Heart right ventricle (tissue), 16 donors: ENCODE measurements at regions not wholly inside any gene's neighbourhood (a gene's known extent, or its start where the extent isn't known, plus 50 kb on each side); places are given as distances from the start of the nearest gene placed in this dataset.
A peak's percentile ranks its signal among the peaks of the same experiment; 100 is the strongest.

ENCODE experiments used
- ATAC-seq, 8 donors: fragments of 200-7000 bp; cut with Tn5 transposase; one replicate each; pipeline ENCODE4 v1.9.1; 2020; ENCODE audit warnings: mild to moderate bottlenecking in 8 of 8, moderate library complexity in 8 of 8, moderate number of reproducible peaks in 1 of 8
- DNase-seq, 2 donors: peaks; one replicate each; pipeline ENCODE4 v3.0.0-alpha.2; 2020
- H3K27ac ChIP-seq, 10 donors: fragments of 200-600 bp; sonication (generic) in 2 of 10; one replicate each; pipeline versions ENCODE4 v1.5.0 to v1.8.0; 2020 to 2022; ENCODE audit warnings: mild to moderate bottlenecking in 3 of 10
- H3K27me3 ChIP-seq, 7 donors: fragments of 200-600 bp; one replicate each; pipeline ENCODE4 v1.8.0; 2021 to 2022; ENCODE audit warnings: mild to moderate bottlenecking in 2 of 7
- H3K36me3 ChIP-seq, 9 donors: fragments of 200-600 bp; sonication (generic) in 1 of 9; one replicate each; pipeline versions ENCODE4 v1.5.0 to v1.8.0; 2020 to 2022; ENCODE audit warnings: mild to moderate bottlenecking in 2 of 9
- H3K4me1 ChIP-seq, 9 donors: fragments of 200-600 bp; sonication (generic) in 1 of 9; one replicate each; pipeline versions ENCODE4 v1.5.0 to v1.8.0; 2020 to 2022; ENCODE audit warnings: mild to moderate bottlenecking in 4 of 9
- H3K4me3 ChIP-seq, 10 donors: fragments of 200-600 bp; sonication (generic) in 2 of 10; one replicate each; pipeline versions ENCODE4 v1.5.0 to v1.8.0; 2020 to 2022; ENCODE audit warnings: mild to moderate bottlenecking in 7 of 10, moderate library complexity in 2 of 10
- H3K9me3 ChIP-seq, 11 donors: fragments of 200-600 bp in 10 of 11; sonication (generic) in 2 of 11; one replicate each; pipeline versions ENCODE4 v1.5.0 to v1.8.0; 2013 to 2022; ENCODE audit warnings: mild to moderate bottlenecking in 2 of 11, control low read depth in 1 of 11, moderate library complexity in 1 of 11
- CTCF ChIP-seq, 9 donors: fragments of 200-600 bp; sonication (generic) in 2 of 9; IDR thresholded peaks; one replicate each; pipeline versions ENCODE4 v1.5.0 to v1.8.0; 2021 to 2022; ENCODE audit warnings: antibody characterized with exemption in 9 of 9, mild to moderate bottlenecking in 5 of 9, moderate library complexity in 1 of 9
- WGBS, 2 donors: extraction: QIAGEN DNeasy Blood & Tissue Kit; methylation state at CpG; one replicate each; pipeline ENCODE4 v1.1.7; 2013; ENCODE audit warnings: inconsistent platforms in 1 of 2; 5-methylcytosine and 5-hydroxymethylcytosine counted together
- intact Hi-C, 10 donors: fragments of 100-400 bp; cut with DNase I; formaldehyde crosslinking; loops; one replicate each; pipeline versions ENCODE4 v1.11.1 to v1.14.2; 2022
- donor health status: Arrhythmogenic right ventricular cardiomyopathy.
- donor health status: ischemic (EF 13 %, LVEDD 7.1; RV severe dilation, severe dysfunction).
- donor health status: healthy with polysubstance abuse.
- donor health status: DM: no; HTN: yes; CAD: no.
- donor health status: DM: no; HTN: no; CAD: no.
- donor health status: ischemic (EF 25% LVEDD 6.9; RV normal size, moderate dysfunction).
- donor health status: ischemic (EF 25% LVEDD 5.7; RV mildly dilated, moderate dysfunction).
- donor health status: healthy.
- donor health status: DM: yes; HTN: yes; CAD: no.
- donor health status: Ischemic cardiomyopathy.
- donor health status: ischemic (EF 35%, LVEDD 5.7; RV mildly dilated, moderate dysfunction).
- donor health status: nonischemic (EF 11% LVEDD 7.7; RV severe dilation, severe dysfunction).
- donor health status: DM: yes; HTN: yes; CAD: no.
- donor health status: PGD.
- donor health status: ischemic (EF 29% LVEDD 5.4; RV normal size, mild dysfunction).
- donor health status: nonischemic (EF 23%, LVEDD 6.1; RV moderate dilation, normal function).

- no peak for DNase-seq
- Histone ChIP-seq H3K27ac (no peak overlapping the region), H3K4me1 (no peaks in the 10 kb centered on the region), H3K4me3 (no peak overlapping the region), H3K9me3 (peaks cover 0 to 75% (median 38%) of the 10 kb centered on the region in 11 donors), H3K36me3 (no peaks in the 10 kb centered on the region), H3K27me3 (no peaks in the 10 kb centered on the region)
- ATAC-seq, result no peak
- TF ChIP-seq CTCF (IDR thresholded peaks at IDR 0.05), result no peak
- intact Hi-C loops, result no loop called here
Measured at GRCh38 chr13:80830431-80830830, 489.5 kb upstream of the SPRY2 start.

- WGBS, 2 donors, result 91% methylated on average over 2 of the region's 2 CpGs
- no peak for TF ChIP-seq CTCF (IDR thresholded peaks at IDR 0.05)
Measured at GRCh38 chr13:80828759-80829158, 487.8 kb upstream of the SPRY2 start.

GRCh38 chr13:80825276-80825675 is 484.4 kb upstream of the SPRY2 start:
- Histone ChIP-seq H3K36me3 (no peaks in the 10 kb centered on the region), H3K9me3 (peaks cover 0 to 55% (median 31%) of the 10 kb centered on the region in 11 donors), H3K27ac (no peak overlapping the region), H3K4me1 (peaks cover 0 to 9% (median 0%) of the 10 kb centered on the region in 9 donors), H3K4me3 (no peak overlapping the region), H3K27me3 (no peaks in the 10 kb centered on the region)
- no peak for TF ChIP-seq CTCF (IDR thresholded peaks at IDR 0.05)
- no peak for ATAC-seq
- DNase-seq, result no peak
- WGBS, 2 donors, result 94 to 97% methylated on average over 1 of the region's 1 CpG
- intact Hi-C loops, result loop anchor here in 2 of 10 donors (10.0 kb wide), 1 partner anchor 100 kb away; no protein-coding TSS in a partner anchor

More at GRCh38 chr13:80828759-80829158, 487.8 kb upstream of the SPRY2 start:
- no peaks in the 10 kb centered on the region for H3K36me3 ChIP-seq
- peaks cover 0 to 2% (median 0%) of the 10 kb centered on the region in 9 donors for H3K4me1 ChIP-seq
- no peak overlapping the region for H3K4me3 ChIP-seq
- no peak for ATAC-seq
- no peaks in the 10 kb centered on the region for H3K27me3 ChIP-seq
- no peak overlapping the region for H3K27ac ChIP-seq
- DNase-seq, result no peak
- intact Hi-C loops, result loop anchor here in 2 of 10 donors (10.0 kb wide), 1 partner anchor 96 kb away; no protein-coding TSS in a partner anchor
- H3K9me3 ChIP-seq, result peaks cover 0 to 64% (median 31%) of the 10 kb centered on the region in 11 donors

GRCh38 chr13:80824229-80824628 is 483.3 kb upstream of the SPRY2 start:
- DNase-seq (peak in 1 of 2 donors; percentile 8), ATAC-seq (peak; percentile 38 to 97 (median 86))
- no peaks in the 10 kb centered on the region for H3K27me3 ChIP-seq
- H3K4me1 ChIP-seq, result peaks cover 0 to 9% (median 0%) of the 10 kb centered on the region in 9 donors
- peak overlapping the region in 3 of 10 donors; percentile 31 to 36 (median 34) for H3K27ac ChIP-seq
- H3K9me3 ChIP-seq, result peaks cover 0 to 44% (median 29%) of the 10 kb centered on the region in 11 donors
- H3K36me3 ChIP-seq, result no peaks in the 10 kb centered on the region
- TF ChIP-seq CTCF (IDR thresholded peaks at IDR 0.05), result no peak
- H3K4me3 ChIP-seq, result no peak overlapping the region
- intact Hi-C loops, result loop anchor here in 2 of 10 donors (10.0 kb wide), 1 partner anchor 101 kb away; no protein-coding TSS in a partner anchor
- WGBS, 2 donors, result 56 to 71% methylated on average over 1 of the region's 1 CpG
